A673 (cell line): ENCODE measurements at regions not wholly inside any gene's neighbourhood (a gene's known extent, or its start where the extent isn't known, plus 50 kb on each side); places are given as distances from the start of the nearest gene placed in this dataset.
"Not testable (repeated sequence)": the region's sequence is repeated elsewhere in the genome, so short reads cannot be mapped to it uniquely, and the experiment has no call there.

ENCODE experiments used
- BruUV-seq: library from RNA; stranded (reverse); fragments of 400-500 nt; replicated peaks from 2 replicates; lab custom pipeline; 2021; lab: Mats Ljungman, UMichigan
- CTCF ChIA-PET: fragments of 300-600 bp; sonication (Branson Sonifier 250); formaldehyde crosslinking; loops from one replicate; lab custom pipeline; 2022; ENCODE audit warnings: antibody characterized with exemption; lab: Charles Lee
- POLR2A ChIA-PET: fragments of 300-600 bp; sonication (Branson Sonifier 250); formaldehyde crosslinking; loops from one replicate; lab custom pipeline; 2022; ENCODE audit warnings: antibody characterized with exemption; ENCODE audit not compliant: low non-redundant PET; lab: Charles Lee
- DNase-seq: peaks from one replicate; pipeline ENCODE4 v3.0.0-alpha.2; 2015; ENCODE audit warnings: low spot score
- H3K27ac ChIP-seq: fragments of 200-600 bp; sonication (generic); 2 replicates; pipeline ENCODE4 v1.5.1; 2016; ENCODE audit warnings: mixed run types, low read depth, mild to moderate bottlenecking, mixed read lengths, antibody characterized with exemption, low read length; ENCODE audit not compliant: poor library complexity, severe bottlenecking
- H3K27me3 ChIP-seq: fragments of 200-600 bp; sonication (generic); replicated peaks from 2 replicates; pipeline ENCODE4 v1.6.1; 2017; ENCODE audit warnings: mixed run types, low read depth, mild to moderate bottlenecking, mixed read lengths, antibody characterized with exemption, low read length; ENCODE audit not compliant: insufficient read depth, poor library complexity
- H3K36me3 ChIP-seq: fragments of 200-600 bp; sonication (generic); 2 replicates; pipeline ENCODE4 v1.6.1; 2016; ENCODE audit warnings: mixed run types, mild to moderate bottlenecking, mixed read lengths, antibody characterized with exemption, low read length; ENCODE audit not compliant: insufficient read depth, poor library complexity, severe bottlenecking
- H3K4me1 ChIP-seq: fragments of 200-600 bp; sonication (generic); 2 replicates; pipeline ENCODE4 v1.6.1; 2017; ENCODE audit warnings: mixed run types, mild to moderate bottlenecking, mixed read lengths, antibody characterized with exemption, low read length; ENCODE audit not compliant: insufficient read depth, poor library complexity, severe bottlenecking
- H3K4me3 ChIP-seq: fragments of 200-600 bp; sonication (generic); 2 replicates; pipeline ENCODE4 v1.5.1; 2016; ENCODE audit warnings: low read depth, mixed run types, mild to moderate bottlenecking, mixed read lengths, low read length; ENCODE audit not compliant: poor library complexity, severe bottlenecking
- H3K9me3 ChIP-seq: fragments of 200-600 bp; sonication (generic); 2 replicates; pipeline ENCODE4 v1.6.1; 2016; ENCODE audit warnings: mixed run types, low read depth, mild to moderate bottlenecking, mixed read lengths, antibody characterized with exemption, low read length; ENCODE audit not compliant: poor library complexity, severe bottlenecking
- EZH2 ChIP-seq: fragments of 200-600 bp; sonication (generic); IDR thresholded peaks from 2 replicates; pipeline ENCODE4 v1.6.1; 2017; ENCODE audit warnings: borderline replicate concordance, low read depth, mild to moderate bottlenecking, mixed read lengths, antibody characterized with exemption, low read length; ENCODE audit not compliant: poor library complexity, severe bottlenecking
- intact Hi-C: fragments of 100-400 bp; cut with micrococcal nuclease; formaldehyde crosslinking; loops from one replicate; pipeline ENCODE4 v1.10.0; 2022; ENCODE audit not compliant: unreplicated experiment
- TF ChIP-seq, protein P1 (sequence below): fragments of 300-800, 200-600 bp; sonication (generic); conservative IDR thresholded peaks from 2 replicates; pipeline ENCODE4 v1.5.1; 2017; ENCODE audit warnings: low read depth, mild to moderate bottlenecking, antibody characterized with exemption, low read length, moderate library complexity, mixed read lengths

DNA sequence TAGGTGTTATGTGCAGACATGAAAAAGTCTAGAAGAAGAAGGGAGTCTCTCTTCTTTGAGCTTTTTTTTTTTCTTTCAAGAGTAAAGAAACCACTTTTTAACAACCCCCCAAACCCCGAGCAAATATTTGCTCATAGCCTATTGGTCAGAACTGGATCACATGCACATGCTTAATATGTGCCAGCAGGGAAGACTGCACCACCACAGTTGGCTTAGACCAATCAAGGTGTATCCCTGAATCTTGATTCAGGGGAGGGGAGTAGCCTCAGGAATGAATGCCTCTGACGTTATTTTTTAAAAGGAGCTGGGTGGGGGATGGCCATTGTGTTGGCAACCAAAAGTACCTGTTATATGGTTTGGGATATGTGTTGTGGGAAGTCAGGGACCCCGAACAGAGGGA lies 171.4 kb upstream of the NABP1 start:
- TF ChIP-seq EZH2, result no peak
- TF ChIP-seq, protein P1, sequence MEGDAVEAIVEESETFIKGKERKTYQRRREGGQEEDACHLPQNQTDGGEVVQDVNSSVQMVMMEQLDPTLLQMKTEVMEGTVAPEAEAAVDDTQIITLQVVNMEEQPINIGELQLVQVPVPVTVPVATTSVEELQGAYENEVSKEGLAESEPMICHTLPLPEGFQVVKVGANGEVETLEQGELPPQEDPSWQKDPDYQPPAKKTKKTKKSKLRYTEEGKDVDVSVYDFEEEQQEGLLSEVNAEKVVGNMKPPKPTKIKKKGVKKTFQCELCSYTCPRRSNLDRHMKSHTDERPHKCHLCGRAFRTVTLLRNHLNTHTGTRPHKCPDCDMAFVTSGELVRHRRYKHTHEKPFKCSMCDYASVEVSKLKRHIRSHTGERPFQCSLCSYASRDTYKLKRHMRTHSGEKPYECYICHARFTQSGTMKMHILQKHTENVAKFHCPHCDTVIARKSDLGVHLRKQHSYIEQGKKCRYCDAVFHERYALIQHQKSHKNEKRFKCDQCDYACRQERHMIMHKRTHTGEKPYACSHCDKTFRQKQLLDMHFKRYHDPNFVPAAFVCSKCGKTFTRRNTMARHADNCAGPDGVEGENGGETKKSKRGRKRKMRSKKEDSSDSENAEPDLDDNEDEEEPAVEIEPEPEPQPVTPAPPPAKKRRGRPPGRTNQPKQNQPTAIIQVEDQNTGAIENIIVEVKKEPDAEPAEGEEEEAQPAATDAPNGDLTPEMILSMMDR, result no peak
- no peak overlapping the region for H3K4me3 ChIP-seq
- no peaks in the 10 kb centered on the region for H3K36me3 ChIP-seq
- H3K27me3 ChIP-seq, result no peaks in the 10 kb centered on the region
- no peak overlapping the region for H3K27ac ChIP-seq
- ChIA-PET CTCF (interaction anchor here (0.6 kb wide), 1 partner anchor 143 kb away, joined by 3 read pairs; no protein-coding TSS in a partner anchor), POLR2A (no interaction called here)
- H3K9me3 ChIP-seq, result no peaks in the 10 kb centered on the region
- no peaks in the 10 kb centered on the region for H3K4me1 ChIP-seq
- intact Hi-C loops, result no loop called here
- DNase-seq, result no peak
- BruUV-seq, result no TSS peak

DNA sequence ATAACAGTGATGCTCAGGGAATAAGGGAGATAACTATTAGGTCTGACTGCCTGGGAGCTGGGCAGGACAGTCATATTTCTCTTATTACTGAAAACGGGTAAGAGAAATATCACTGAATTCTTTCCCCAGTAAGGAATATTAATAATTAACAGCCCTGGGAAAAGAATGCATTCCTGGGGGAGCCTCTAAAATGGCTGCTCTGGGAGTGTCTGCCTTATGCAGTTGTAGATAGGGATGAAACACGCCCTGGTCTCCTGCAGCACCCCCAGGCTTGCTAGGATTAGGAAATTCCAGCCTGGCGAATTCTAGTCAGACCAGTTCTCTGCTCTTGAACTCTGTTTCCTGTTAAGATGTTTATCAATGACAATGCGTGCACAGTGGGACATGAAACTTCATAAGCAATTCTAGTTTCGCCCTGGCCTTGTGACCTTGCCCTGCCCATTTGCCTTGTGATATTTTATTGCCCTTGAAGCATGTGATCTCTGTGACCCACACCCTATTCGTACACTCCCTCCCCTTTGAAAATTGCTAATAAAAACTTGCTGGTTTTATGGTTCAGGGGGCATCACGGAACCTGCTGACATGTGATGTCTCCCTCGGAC lies 170.6 kb upstream of the NABP1 start:
- DNase-seq, POLR2A ChIA-PET, intact Hi-C loops, CTCF ChIA-PET, H3K4me3 ChIP-seq, H3K27ac ChIP-seq, H3K36me3 ChIP-seq, H3K4me1 ChIP-seq, H3K9me3 ChIP-seq, BruUV-seq, H3K27me3 ChIP-seq: not testable (repeated sequence)

DNA sequence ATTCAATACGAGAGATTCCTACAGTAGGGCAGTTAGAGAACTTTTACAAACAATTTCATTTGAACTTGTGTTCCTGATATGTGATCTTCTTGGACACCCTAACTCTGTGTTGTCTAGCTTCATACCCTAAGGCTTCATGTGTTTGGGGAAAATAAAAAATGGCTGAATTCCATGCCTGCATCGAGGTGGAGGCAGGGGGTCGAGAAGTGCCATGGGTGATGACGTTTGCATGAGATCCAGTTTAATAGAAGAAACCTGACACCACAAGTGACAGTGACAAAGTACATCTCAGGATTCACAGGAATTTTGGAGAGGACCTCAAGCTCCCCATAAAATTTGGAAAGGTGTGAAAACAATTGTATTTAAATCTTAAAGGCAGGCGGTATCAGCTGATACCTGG lies 169.2 kb upstream of the NABP1 start:
- ChIA-PET POLR2A (no interaction called here), CTCF (no interaction called here)
- Histone ChIP-seq H3K9me3 (no peaks in the 10 kb centered on the region), H3K4me3 (no peak overlapping the region), H3K27me3 (no peaks in the 10 kb centered on the region), H3K4me1 (no peaks in the 10 kb centered on the region), H3K36me3 (no peaks in the 10 kb centered on the region), H3K27ac (no peak overlapping the region)
- DNase-seq, result peak; percentile 54
- intact Hi-C loops, result no loop called here
- TF ChIP-seq EZH2, result no peak
- TF ChIP-seq, protein P1, result no peak
- BruUV-seq, result no TSS peak

DNA sequence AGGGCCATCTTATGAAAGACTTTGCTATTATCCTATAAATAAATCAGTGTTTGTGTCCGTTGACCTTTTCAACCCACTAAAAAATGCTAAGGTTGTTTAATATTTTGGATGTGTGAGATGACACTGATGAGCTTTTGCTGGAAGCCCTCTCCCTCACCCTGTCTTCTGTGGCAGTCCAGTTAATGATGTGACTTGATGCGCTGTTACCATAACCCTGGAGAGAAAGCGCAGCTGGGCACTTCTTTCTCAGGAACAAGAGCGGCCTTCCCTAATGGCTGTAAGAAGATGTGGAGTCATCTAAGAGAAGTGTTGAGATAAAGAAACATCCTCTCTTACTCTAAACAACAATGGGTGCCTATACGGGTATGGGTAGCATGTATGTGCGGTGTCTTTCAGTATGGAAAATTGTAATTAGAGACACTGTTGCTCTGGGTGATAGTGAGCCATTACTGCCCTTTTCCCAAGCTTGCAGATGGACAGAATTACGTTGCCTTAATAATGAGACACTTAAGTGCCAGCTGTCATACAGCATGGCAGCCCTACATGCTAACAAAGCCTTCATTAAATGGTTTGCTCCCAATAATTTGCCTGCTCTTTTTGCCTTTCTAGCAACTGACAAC lies 165.6 kb upstream of the NABP1 start:
- DNase-seq, result no peak
- Histone ChIP-seq H3K4me1 (no peaks in the 10 kb centered on the region), H3K4me3 (no peak overlapping the region), H3K27ac (no peak overlapping the region), H3K36me3 (no peaks in the 10 kb centered on the region), H3K27me3 (no peaks in the 10 kb centered on the region), H3K9me3 (no peaks in the 10 kb centered on the region)
- BruUV-seq, result no TSS peak
- ChIA-PET CTCF (no interaction called here), POLR2A (no interaction called here)
- intact Hi-C loops, result no loop called here
- TF ChIP-seq EZH2, result no peak
- TF ChIP-seq, protein P1, result no peak
